ENCODE measurements at regions not wholly inside any gene's neighbourhood (a gene's known extent, or its start where the extent isn't known, plus 50 kb on each side); places are given as distances from the start of the nearest gene placed in this dataset.
"Not testable (repeated sequence)": the region's sequence is repeated elsewhere in the genome, so short reads cannot be mapped to it uniquely, and the experiment has no call there.

DNA sequence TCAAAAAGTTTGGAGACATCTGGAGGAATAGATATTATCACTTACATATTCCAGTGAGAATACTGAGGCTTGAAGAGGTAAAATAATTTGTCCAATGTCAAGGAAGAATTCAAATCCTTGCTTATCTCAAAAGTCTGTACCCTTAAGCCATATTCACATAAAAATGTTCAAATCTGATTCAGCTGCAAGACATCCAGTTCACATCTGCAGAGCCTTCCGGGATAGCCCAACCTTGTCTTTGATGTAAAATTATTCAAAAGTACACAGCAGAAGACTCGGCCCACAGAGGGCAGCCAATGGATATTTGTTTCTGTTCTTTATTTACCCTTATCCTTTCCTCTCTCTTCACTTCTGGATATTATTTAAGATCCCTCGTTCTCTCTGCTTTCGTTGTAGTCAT lies 1183.8 kb upstream of the WWC1 start:
- H2AFZ ChIP-seq (ENCODE audit: control insufficient read depth, low read length) = no peak overlapping the region
- DNase-seq (ENCODE audit: low read depth, low spot score) (no peak), FAIRE-seq (no peak)

DNA sequence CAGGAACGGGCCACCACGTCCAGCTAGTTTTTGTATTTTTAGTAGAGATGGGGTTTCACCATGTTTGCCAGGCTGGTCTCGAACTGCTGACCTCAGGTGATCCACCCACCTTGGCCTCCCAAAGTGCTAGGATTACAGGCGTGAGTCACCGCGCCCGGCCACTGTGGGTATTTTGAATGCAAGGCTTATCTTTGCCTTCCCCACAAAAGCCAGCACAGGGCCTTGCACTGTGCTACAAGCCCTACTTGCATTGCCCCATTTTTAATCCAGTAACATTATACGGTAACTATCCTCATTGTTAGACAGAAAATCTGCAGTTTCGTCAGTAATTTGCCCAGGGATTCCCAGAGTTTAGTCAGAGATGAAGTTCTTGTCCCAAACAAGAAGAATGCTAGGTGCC lies 1183.2 kb upstream of the WWC1 start:
- H3K9ac ChIP-seq (ENCODE audit: control insufficient read depth, extremely low read depth, insufficient read depth, low read length); H2AFZ ChIP-seq (ENCODE audit: control insufficient read depth, low read length); H3K36me3 ChIP-seq (ENCODE audit: control insufficient read depth in 2 of 2, extremely low read depth in 1 of 2, insufficient read depth in 2 of 2, low read length in 2 of 2); H3K79me2 ChIP-seq (ENCODE audit: control insufficient read depth, insufficient read depth, low read length); H3K4me3 ChIP-seq (ENCODE audit: control insufficient read depth in 2 of 3, extremely low read depth in 1 of 3, insufficient read depth in 2 of 3, low read depth in 1 of 3, low read length in 3 of 3); dilution Hi-C loops (cut with MboI; ENCODE audit: extremely low pct_ligation_motif_present, low sequenced_read_pairs); H4K20me1 ChIP-seq (ENCODE audit: control insufficient read depth, extremely low read depth, insufficient read depth, low read length); H3K27me3 ChIP-seq (ENCODE audit: control insufficient read depth, extremely low read depth, insufficient read depth, low read length); H3K27ac ChIP-seq (ENCODE audit: control insufficient read depth, insufficient read depth, low read length); FAIRE-seq; H3K9me3 ChIP-seq (ENCODE audit: control insufficient read depth, low read depth, low read length); H3K4me2 ChIP-seq (ENCODE audit: control insufficient read depth, extremely low read depth, insufficient read depth, low read depth, low read length); H3K9me1 ChIP-seq (ENCODE audit: control insufficient read depth, extremely low read depth, insufficient read depth, low read length); H3K4me1 ChIP-seq (ENCODE audit: control insufficient read depth, extremely low read depth, insufficient read depth, low read length); DNase-seq (ENCODE audit: low read depth, low spot score): not testable (repeated sequence)

More for the DNA sequence above, 1183.8 kb upstream of the WWC1 start:
- no peaks in the 10 kb centered on the region for H3K27me3 ChIP-seq (ENCODE audit: control insufficient read depth, extremely low read depth, insufficient read depth, low read length)
- dilution Hi-C loops (cut with MboI; ENCODE audit: extremely low pct_ligation_motif_present, low sequenced_read_pairs) = no loop called here
- H3K4me1 ChIP-seq (ENCODE audit: control insufficient read depth, extremely low read depth, insufficient read depth, low read length) = no peaks in the 10 kb centered on the region
- no peaks in the 10 kb centered on the region for H3K9me1 ChIP-seq (ENCODE audit: control insufficient read depth, extremely low read depth, insufficient read depth, low read length)
- H3K9ac ChIP-seq (ENCODE audit: control insufficient read depth, extremely low read depth, insufficient read depth, low read length) = no peak overlapping the region
- no peak overlapping the region for H3K4me2 ChIP-seq (ENCODE audit: control insufficient read depth, extremely low read depth, insufficient read depth, low read depth, low read length)
- no peaks in the 10 kb centered on the region for H3K79me2 ChIP-seq (ENCODE audit: control insufficient read depth, insufficient read depth, low read length)
- no peaks in the 10 kb centered on the region for H4K20me1 ChIP-seq (ENCODE audit: control insufficient read depth, extremely low read depth, insufficient read depth, low read length)
- no peak overlapping the region for H3K4me3 ChIP-seq (ENCODE audit: control insufficient read depth in 2 of 3, extremely low read depth in 1 of 3, insufficient read depth in 2 of 3, low read depth in 1 of 3, low read length in 3 of 3)
- no peak overlapping the region for H3K27ac ChIP-seq (ENCODE audit: control insufficient read depth, insufficient read depth, low read length)
- no peak for TF ChIP-seq EZH2 (IDR thresholded peaks at IDR 0.05; ENCODE audit: low read length)
- TF ChIP-seq, protein P1, sequence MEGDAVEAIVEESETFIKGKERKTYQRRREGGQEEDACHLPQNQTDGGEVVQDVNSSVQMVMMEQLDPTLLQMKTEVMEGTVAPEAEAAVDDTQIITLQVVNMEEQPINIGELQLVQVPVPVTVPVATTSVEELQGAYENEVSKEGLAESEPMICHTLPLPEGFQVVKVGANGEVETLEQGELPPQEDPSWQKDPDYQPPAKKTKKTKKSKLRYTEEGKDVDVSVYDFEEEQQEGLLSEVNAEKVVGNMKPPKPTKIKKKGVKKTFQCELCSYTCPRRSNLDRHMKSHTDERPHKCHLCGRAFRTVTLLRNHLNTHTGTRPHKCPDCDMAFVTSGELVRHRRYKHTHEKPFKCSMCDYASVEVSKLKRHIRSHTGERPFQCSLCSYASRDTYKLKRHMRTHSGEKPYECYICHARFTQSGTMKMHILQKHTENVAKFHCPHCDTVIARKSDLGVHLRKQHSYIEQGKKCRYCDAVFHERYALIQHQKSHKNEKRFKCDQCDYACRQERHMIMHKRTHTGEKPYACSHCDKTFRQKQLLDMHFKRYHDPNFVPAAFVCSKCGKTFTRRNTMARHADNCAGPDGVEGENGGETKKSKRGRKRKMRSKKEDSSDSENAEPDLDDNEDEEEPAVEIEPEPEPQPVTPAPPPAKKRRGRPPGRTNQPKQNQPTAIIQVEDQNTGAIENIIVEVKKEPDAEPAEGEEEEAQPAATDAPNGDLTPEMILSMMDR (optimal IDR thresholded peaks at IDR 0.05 in 1 of 3, IDR thresholded peaks at IDR 0.05 in 1 of 3, conservative IDR thresholded peaks at IDR 0.05 in 1 of 3; ENCODE audit: extremely low read depth in 1 of 3, insufficient read depth in 2 of 3, low read length in 3 of 3) = no peak
- H3K36me3 ChIP-seq (ENCODE audit: control insufficient read depth in 2 of 2, extremely low read depth in 1 of 2, insufficient read depth in 2 of 2, low read length in 2 of 2) = no peaks in the 10 kb centered on the region
- no peaks in the 10 kb centered on the region for H3K9me3 ChIP-seq (ENCODE audit: control insufficient read depth, low read depth, low read length)

DNA sequence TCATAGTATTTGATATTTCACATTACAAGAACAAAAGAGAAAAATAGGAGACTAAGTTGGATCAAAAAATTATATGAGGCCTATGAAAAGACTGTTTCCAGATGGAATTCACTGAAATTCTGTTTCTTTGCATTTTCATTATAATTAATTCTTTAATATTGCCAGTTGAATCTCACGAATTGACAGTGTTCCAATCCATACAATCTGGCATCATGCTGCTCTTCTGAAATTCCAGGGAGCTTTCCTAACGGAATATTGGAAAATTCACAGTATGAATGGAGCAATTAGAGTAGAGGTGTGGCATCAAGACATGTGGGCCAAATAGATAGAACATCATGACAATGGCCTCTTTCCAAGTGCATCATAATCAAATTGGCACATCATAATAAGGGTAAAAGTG lies 1178.9 kb upstream of the WWC1 start:
- Histone ChIP-seq H3K27me3 (ENCODE audit: control insufficient read depth, extremely low read depth, insufficient read depth, low read length) (no peaks in the 10 kb centered on the region), H3K36me3 (ENCODE audit: control insufficient read depth in 2 of 2, extremely low read depth in 1 of 2, insufficient read depth in 2 of 2, low read length in 2 of 2) (no peaks in the 10 kb centered on the region), H3K9me3 (ENCODE audit: control insufficient read depth, low read depth, low read length) (no peaks in the 10 kb centered on the region), H3K79me2 (ENCODE audit: control insufficient read depth, insufficient read depth, low read length) (no peaks in the 10 kb centered on the region), H3K4me3 (ENCODE audit: control insufficient read depth in 2 of 3, extremely low read depth in 1 of 3, insufficient read depth in 2 of 3, low read depth in 1 of 3, low read length in 3 of 3) (no peak overlapping the region), H3K4me2 (ENCODE audit: control insufficient read depth, extremely low read depth, insufficient read depth, low read depth, low read length) (no peak overlapping the region), H3K4me1 (ENCODE audit: control insufficient read depth, extremely low read depth, insufficient read depth, low read length) (no peaks in the 10 kb centered on the region), H3K27ac (ENCODE audit: control insufficient read depth, insufficient read depth, low read length) (no peak overlapping the region), H3K9me1 (ENCODE audit: control insufficient read depth, extremely low read depth, insufficient read depth, low read length) (no peaks in the 10 kb centered on the region), H3K9ac (ENCODE audit: control insufficient read depth, extremely low read depth, insufficient read depth, low read length) (no peak overlapping the region), H2AFZ (ENCODE audit: control insufficient read depth, low read length) (no peak overlapping the region), H4K20me1 (ENCODE audit: control insufficient read depth, extremely low read depth, insufficient read depth, low read length) (no peaks in the 10 kb centered on the region)
- DNase-seq (ENCODE audit: low read depth, low spot score) (no peak), FAIRE-seq (no peak)
- TF ChIP-seq EZH2 (IDR thresholded peaks at IDR 0.05; ENCODE audit: low read length) = no peak
- TF ChIP-seq, protein P1 (optimal IDR thresholded peaks at IDR 0.05 in 1 of 3, IDR thresholded peaks at IDR 0.05 in 1 of 3, conservative IDR thresholded peaks at IDR 0.05 in 1 of 3; ENCODE audit: extremely low read depth in 1 of 3, insufficient read depth in 2 of 3, low read length in 3 of 3) = no peak
- dilution Hi-C loops (cut with MboI; ENCODE audit: extremely low pct_ligation_motif_present, low sequenced_read_pairs) = no loop called here

Data from keratinocyte (primary cell).